SU-DHL-6 (cell line): ENCODE measurements at regions not wholly inside any gene's neighbourhood (a gene's known extent, or its start where the extent isn't known, plus 50 kb on each side); places are given as distances from the start of the nearest gene placed in this dataset.

Experiments
- CTCF ChIP-seq: fragments of 200-600 bp; sonication (generic); IDR thresholded peaks from one replicate; pipeline ENCODE4 v1.5.1; 2017; ENCODE audit warnings: antibody characterized with exemption, mild to moderate bottlenecking, low read length, moderate library complexity; ENCODE audit not compliant: insufficient read depth, poor library complexity, severe bottlenecking
- EZH2phosphoT487 ChIP-seq: fragments of 200-600 bp; sonication (generic), shearing (Covaris generic); conservative IDR thresholded peaks from 2 replicates; pipeline ENCODE4 v1.6.1; 2018; ENCODE audit warnings: mild to moderate bottlenecking, antibody characterized with exemption, low read length, moderate library complexity, mixed read lengths

GRCh38 chr12:73947326-73948026 lies 590.2 kb upstream of the ATXN7L3B start:
- TF ChIP-seq CTCF (no peak), EZH2phosphoT487 (no peak)
